Stomach (tissue), 4 donors: ENCODE measurements at regions not wholly inside any gene's neighbourhood (a gene's known extent, or its start where the extent isn't known, plus 50 kb on each side); places are given as distances from the start of the nearest gene placed in this dataset.

Experiments
- CTCF ChIP-seq, 7 experiments: fragments of 450-650 bp in 4 of 7; fragments of 200-600 bp in 3 of 7; sonication (generic) in 3 of 7; IDR thresholded peaks; one replicate each; pipeline ENCODE4 v1.5.1; 2016 to 2019; ENCODE audit warnings: antibody characterized with exemption in 7 of 7, control low read depth in 2 of 7, mild to moderate bottlenecking in 1 of 7
- EP300 ChIP-seq: sonication (generic); formaldehyde crosslinking; IDR thresholded peaks from one replicate; pipeline ENCODE4 v1.6.1; 2017; ENCODE audit warnings: antibody characterized with exemption

DNA sequence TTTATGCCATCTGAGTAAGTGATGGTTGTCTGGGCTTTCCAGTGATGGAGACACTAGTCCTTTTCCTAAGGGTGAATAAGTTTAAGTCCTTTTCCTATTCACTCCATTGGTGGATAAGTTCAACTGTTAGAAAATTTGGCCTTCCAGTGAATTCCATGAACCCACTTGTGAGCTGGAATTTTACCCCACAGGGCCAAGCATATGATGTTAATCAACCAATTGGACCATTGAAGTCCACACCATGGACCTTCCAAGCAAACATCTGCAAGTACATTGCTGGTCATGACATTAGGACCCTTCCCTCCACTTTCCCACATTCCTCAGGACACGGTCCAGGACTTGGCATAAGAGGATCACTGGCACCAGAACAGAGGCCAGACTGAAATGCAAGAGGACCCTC is 381.4 kb downstream of the RPS24 start:
- TF ChIP-seq EP300 (no peak), CTCF (IDR thresholded peaks at IDR 0.05) (no peak)
